ENCODE measurements at regions not wholly inside any gene's neighbourhood (a gene's known extent, or its start where the extent isn't known, plus 50 kb on each side); places are given as distances from the start of the nearest gene placed in this dataset.

- Mint-ChIP-seq H3K27me3 (peaks cover 0 to 8% of the 10 kb centered on the region in 2 donors), H3K9me3 (peaks cover 0 to 1% of the 10 kb centered on the region in 2 donors), H3K4me3 (no peak overlapping the region), H3K27ac (no peak overlapping the region), H3K36me3 (ENCODE audit: insufficient read depth) (no peaks in the 10 kb centered on the region), H3K4me1 (ENCODE audit: low read depth in 2 of 2) (no peaks in the 10 kb centered on the region)
- DNase-seq: no peak
- ATAC-seq (replicated peaks): no peak
Observed at GRCh38 chr13:79648191-79648590, 167.2 kb downstream of the NDFIP2 start.

- no peaks in the 10 kb centered on the region for H3K4me1 Mint-ChIP-seq (ENCODE audit: low read depth in 2 of 2)
- no peak for ATAC-seq (replicated peaks)
- DNase-seq: no peak
- H3K36me3 Mint-ChIP-seq (ENCODE audit: insufficient read depth): no peaks in the 10 kb centered on the region
- no peak overlapping the region for H3K27ac Mint-ChIP-seq
- H3K27me3 Mint-ChIP-seq: peaks cover 0 to 12% of the 10 kb centered on the region in 2 donors
- no peak overlapping the region for H3K4me3 Mint-ChIP-seq
- H3K9me3 Mint-ChIP-seq: peaks cover 0 to 2% of the 10 kb centered on the region in 2 donors
Observed at GRCh38 chr13:79647533-79647932, 166.6 kb downstream of the NDFIP2 start.

GRCh38 chr13:79646880-79647279 lies 165.9 kb downstream of the NDFIP2 start:
- ATAC-seq (replicated peaks) (no peak), DNase-seq (no peak)
- Mint-ChIP-seq H3K36me3 (ENCODE audit: insufficient read depth) (no peaks in the 10 kb centered on the region), H3K4me3 (no peak overlapping the region), H3K27me3 (peaks cover 0 to 16% of the 10 kb centered on the region in 2 donors), H3K4me1 (ENCODE audit: low read depth in 2 of 2) (no peaks in the 10 kb centered on the region), H3K27ac (no peak overlapping the region), H3K9me3 (peaks cover 0 to 2% of the 10 kb centered on the region in 2 donors)

GRCh38 chr13:79645569-79645968 lies 164.6 kb downstream of the NDFIP2 start:
- Mint-ChIP-seq H3K27me3 (peaks cover 0 to 16% of the 10 kb centered on the region in 2 donors), H3K27ac (no peak overlapping the region), H3K4me3 (no peak overlapping the region), H3K4me1 (ENCODE audit: low read depth in 2 of 2) (no peaks in the 10 kb centered on the region), H3K36me3 (ENCODE audit: insufficient read depth) (no peaks in the 10 kb centered on the region), H3K9me3 (peaks cover 0 to 2% of the 10 kb centered on the region in 2 donors)
- DNase-seq (no peak), ATAC-seq (replicated peaks) (no peak)

GRCh38 chr13:79642596-79642995 lies 161.6 kb downstream of the NDFIP2 start:
- no peak overlapping the region for H3K27ac Mint-ChIP-seq
- H3K27me3 Mint-ChIP-seq: peaks cover 0 to 16% of the 10 kb centered on the region in 2 donors
- no peaks in the 10 kb centered on the region for H3K36me3 Mint-ChIP-seq (ENCODE audit: insufficient read depth)
- ATAC-seq (replicated peaks): no peak
- no peak overlapping the region for H3K4me3 Mint-ChIP-seq
- peaks cover 0 to 2% of the 10 kb centered on the region in 2 donors for H3K9me3 Mint-ChIP-seq
- no peaks in the 10 kb centered on the region for H3K4me1 Mint-ChIP-seq (ENCODE audit: low read depth in 2 of 2)
- DNase-seq: no peak

GRCh38 chr13:79637133-79637763 lies 156.3 kb downstream of the NDFIP2 start:
- Mint-ChIP-seq H3K27me3 (peaks cover 0 to under 1% of the 10 kb centered on the region in 2 donors), H3K9me3 (no peaks in the 10 kb centered on the region), H3K4me3 (no peak overlapping the region), H3K27ac (no peak overlapping the region), H3K4me1 (ENCODE audit: low read depth in 2 of 2) (no peaks in the 10 kb centered on the region), H3K36me3 (ENCODE audit: insufficient read depth) (no peaks in the 10 kb centered on the region)
- no peak for DNase-seq
- ATAC-seq (replicated peaks): no peak

GRCh38 chr13:79631051-79631659 lies 150.2 kb downstream of the NDFIP2 start:
- no peaks in the 10 kb centered on the region for H3K9me3 Mint-ChIP-seq
- no peaks in the 10 kb centered on the region for H3K36me3 Mint-ChIP-seq (ENCODE audit: insufficient read depth)
- no peaks in the 10 kb centered on the region for H3K4me1 Mint-ChIP-seq (ENCODE audit: low read depth in 2 of 2)
- no peaks in the 10 kb centered on the region for H3K27me3 Mint-ChIP-seq
- H3K27ac Mint-ChIP-seq: no peak overlapping the region
- H3K4me3 Mint-ChIP-seq: no peak overlapping the region
- DNase-seq (no peak), ATAC-seq (replicated peaks) (no peak)

- no peaks in the 10 kb centered on the region for H3K9me3 Mint-ChIP-seq
- peaks cover 5 to 10% of the 10 kb centered on the region in 2 donors for H3K27me3 Mint-ChIP-seq
- H3K4me3 Mint-ChIP-seq: no peak overlapping the region
- ATAC-seq (replicated peaks): no peak
- no peaks in the 10 kb centered on the region for H3K36me3 Mint-ChIP-seq (ENCODE audit: insufficient read depth)
- no peak for DNase-seq
- H3K4me1 Mint-ChIP-seq (ENCODE audit: low read depth in 2 of 2): no peaks in the 10 kb centered on the region
- H3K27ac Mint-ChIP-seq: no peak overlapping the region
Observed at GRCh38 chr13:79628463-79628862, 147.5 kb downstream of the NDFIP2 start.

- Mint-ChIP-seq H3K9me3 (no peaks in the 10 kb centered on the region), H3K27me3 (peaks cover 11 to 13% of the 10 kb centered on the region in 2 donors), H3K27ac (no peak overlapping the region), H3K4me3 (no peak overlapping the region), H3K4me1 (ENCODE audit: low read depth in 2 of 2) (no peaks in the 10 kb centered on the region), H3K36me3 (ENCODE audit: insufficient read depth) (no peaks in the 10 kb centered on the region)
- ATAC-seq (replicated peaks): no peak
- no peak for DNase-seq
Observed at GRCh38 chr13:79626924-79627323, 146.0 kb downstream of the NDFIP2 start.

GRCh38 chr13:79625517-79625916 lies 144.6 kb downstream of the NDFIP2 start:
- Mint-ChIP-seq H3K4me1 (ENCODE audit: low read depth in 2 of 2) (no peaks in the 10 kb centered on the region), H3K27ac (no peak overlapping the region), H3K9me3 (no peaks in the 10 kb centered on the region), H3K36me3 (ENCODE audit: insufficient read depth) (no peaks in the 10 kb centered on the region), H3K4me3 (no peak overlapping the region), H3K27me3 (peaks cover 18 to 20% of the 10 kb centered on the region in 2 donors)
- DNase-seq (no peak), ATAC-seq (replicated peaks) (no peak)

- Mint-ChIP-seq H3K9me3 (no peaks in the 10 kb centered on the region), H3K4me3 (no peak overlapping the region), H3K4me1 (ENCODE audit: low read depth in 2 of 2) (no peaks in the 10 kb centered on the region), H3K27me3 (peaks cover 31 to 35% of the 10 kb centered on the region in 2 donors), H3K36me3 (ENCODE audit: insufficient read depth) (no peaks in the 10 kb centered on the region), H3K27ac (no peak overlapping the region)
- DNase-seq (no peak), ATAC-seq (replicated peaks) (no peak)
Observed at GRCh38 chr13:79621902-79622301, 140.9 kb downstream of the NDFIP2 start.

GRCh38 chr13:79621449-79621848 lies 140.5 kb downstream of the NDFIP2 start:
- peaks cover 31 to 35% of the 10 kb centered on the region in 2 donors for H3K27me3 Mint-ChIP-seq
- no peaks in the 10 kb centered on the region for H3K4me1 Mint-ChIP-seq (ENCODE audit: low read depth in 2 of 2)
- no peak overlapping the region for H3K4me3 Mint-ChIP-seq
- no peaks in the 10 kb centered on the region for H3K9me3 Mint-ChIP-seq
- ATAC-seq (replicated peaks) (no peak), DNase-seq (no peak)
- no peaks in the 10 kb centered on the region for H3K36me3 Mint-ChIP-seq (ENCODE audit: insufficient read depth)
- H3K27ac Mint-ChIP-seq: no peak overlapping the region

GRCh38 chr13:79614250-79614918 lies 133.4 kb downstream of the NDFIP2 start:
- Mint-ChIP-seq H3K27me3 (peaks cover 3 to 13% of the 10 kb centered on the region in 2 donors), H3K9me3 (no peaks in the 10 kb centered on the region), H3K4me3 (no peak overlapping the region), H3K4me1 (ENCODE audit: low read depth in 2 of 2) (no peaks in the 10 kb centered on the region), H3K36me3 (ENCODE audit: insufficient read depth) (no peaks in the 10 kb centered on the region), H3K27ac (no peak overlapping the region)
- no peak for DNase-seq
- ATAC-seq (replicated peaks): no peak

- no peak overlapping the region for H3K4me3 Mint-ChIP-seq
- peaks cover 0 to 9% of the 10 kb centered on the region in 2 donors for H3K27me3 Mint-ChIP-seq
- H3K27ac Mint-ChIP-seq: no peak overlapping the region
- DNase-seq (no peak), ATAC-seq (replicated peaks) (no peak)
- H3K4me1 Mint-ChIP-seq (ENCODE audit: low read depth in 2 of 2): no peaks in the 10 kb centered on the region
- no peaks in the 10 kb centered on the region for H3K36me3 Mint-ChIP-seq (ENCODE audit: insufficient read depth)
- no peaks in the 10 kb centered on the region for H3K9me3 Mint-ChIP-seq
Observed at GRCh38 chr13:79612604-79613003, 131.6 kb downstream of the NDFIP2 start.
